Osteocyte (in vitro differentiated cells): ENCODE measurements at regions not wholly inside any gene's neighbourhood (a gene's known extent, or its start where the extent isn't known, plus 50 kb on each side); places are given as distances from the start of the nearest gene placed in this dataset.

Source experiments
- DNase-seq: peaks from one replicate; pipeline ENCODE4 v3.0.0; 2021; ENCODE audit warnings: mixed read lengths; ENCODE audit not compliant: unreplicated experiment; ENCODE audit errors: extremely low spot score
- H3K27ac Mint-ChIP-seq: one replicate; pipeline ENCODE4 v1.8.0; 2021; ENCODE audit warnings: mild to moderate bottlenecking, mixed read lengths; ENCODE audit not compliant: unreplicated experiment
- H3K27me3 Mint-ChIP-seq: one replicate; pipeline ENCODE4 v1.8.0; 2021; ENCODE audit warnings: mixed read lengths; ENCODE audit not compliant: unreplicated experiment
- H3K36me3 Mint-ChIP-seq: one replicate; pipeline ENCODE4 v1.8.0; 2021; ENCODE audit warnings: mixed read lengths; ENCODE audit not compliant: unreplicated experiment
- H3K4me1 Mint-ChIP-seq: one replicate; pipeline ENCODE4 v1.8.0; 2021; ENCODE audit warnings: mixed read lengths; ENCODE audit not compliant: unreplicated experiment
- H3K4me3 Mint-ChIP-seq: one replicate; pipeline ENCODE4 v1.8.0; 2021; ENCODE audit warnings: mild to moderate bottlenecking, moderate library complexity, mixed read lengths; ENCODE audit not compliant: unreplicated experiment
- H3K9me3 Mint-ChIP-seq: one replicate; pipeline ENCODE4 v1.8.0; 2021; ENCODE audit warnings: mixed read lengths; ENCODE audit not compliant: unreplicated experiment
- CTCF ChIP-seq: fragments of 200-600 bp; sonication (generic); IDR thresholded peaks from 2 replicates; pipeline ENCODE4 v1.5.0; 2021; ENCODE audit warnings: antibody characterized with exemption, mild to moderate bottlenecking, moderate library complexity

DNA sequence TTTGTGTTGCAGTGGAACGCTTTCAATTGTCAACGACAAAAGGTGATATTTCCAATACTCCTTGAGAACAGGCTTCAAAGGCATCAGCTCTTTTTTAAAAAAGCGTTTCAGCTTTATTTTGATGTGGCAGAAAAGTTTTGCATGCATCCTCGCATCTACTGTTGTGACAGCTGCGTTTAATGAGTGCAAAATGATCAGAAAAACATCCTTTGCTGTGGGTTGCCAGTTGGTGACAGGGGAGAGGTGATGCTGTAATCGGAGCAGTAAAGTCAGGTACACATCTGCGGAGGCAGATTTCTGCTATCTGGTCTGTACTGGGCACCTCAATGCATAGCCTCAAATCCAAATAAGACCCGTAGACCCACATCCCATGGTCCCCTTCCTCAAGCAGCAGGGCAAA lies 91.9 kb upstream of the POU3F3 start:
- no peak overlapping the region for H3K27ac Mint-ChIP-seq
- H3K36me3 Mint-ChIP-seq: no peaks in the 10 kb centered on the region
- H3K27me3 Mint-ChIP-seq: no peaks in the 10 kb centered on the region
- no peak for DNase-seq
- H3K9me3 Mint-ChIP-seq: no peaks in the 10 kb centered on the region
- H3K4me1 Mint-ChIP-seq: peaks cover 45% of the 10 kb centered on the region
- no peak for TF ChIP-seq CTCF
- H3K4me3 Mint-ChIP-seq: no peak overlapping the region

DNA sequence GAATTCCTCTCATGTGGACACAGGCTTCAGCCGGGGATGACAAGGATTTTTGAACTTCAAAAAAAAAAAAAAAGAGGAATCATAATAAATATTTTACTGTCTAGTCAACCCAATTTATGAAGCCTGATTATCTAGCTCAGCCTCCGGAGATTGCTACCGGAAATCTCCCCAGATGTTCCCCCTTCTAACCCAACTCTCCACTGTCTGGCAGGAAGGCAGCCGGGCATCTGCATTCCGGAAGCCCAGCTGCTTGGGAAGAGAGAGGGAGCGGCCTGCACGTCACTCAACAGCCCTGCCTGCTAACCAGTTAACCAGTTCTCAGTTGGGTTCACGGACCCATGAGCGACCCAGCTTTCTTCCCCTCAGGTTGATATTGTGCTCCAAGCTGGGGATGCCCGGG lies 87.2 kb upstream of the POU3F3 start:
- Mint-ChIP-seq H3K27ac (peak overlapping the region; percentile 91), H3K4me1 (peaks cover 45% of the 10 kb centered on the region), H3K27me3 (no peaks in the 10 kb centered on the region), H3K9me3 (no peaks in the 10 kb centered on the region), H3K36me3 (peaks cover 9% of the 10 kb centered on the region), H3K4me3 (no peak overlapping the region)
- TF ChIP-seq CTCF: no peak
- peak; percentile 83 for DNase-seq

- peak overlapping the region; percentile 91 for H3K27ac Mint-ChIP-seq
- no peaks in the 10 kb centered on the region for H3K27me3 Mint-ChIP-seq
- H3K4me3 Mint-ChIP-seq: no peak overlapping the region
- TF ChIP-seq CTCF: no peak
- peaks cover 50% of the 10 kb centered on the region for H3K4me1 Mint-ChIP-seq
- no peak for DNase-seq
- H3K9me3 Mint-ChIP-seq: no peaks in the 10 kb centered on the region
- H3K36me3 Mint-ChIP-seq: peaks cover 9% of the 10 kb centered on the region
These were observed 85.2 kb upstream of the POU3F3 start for GRCh38 chr2:104768694-104769093.

GRCh38 chr2:104769096-104769495 lies 84.8 kb upstream of the POU3F3 start:
- Mint-ChIP-seq H3K4me1 (peaks cover 54% of the 10 kb centered on the region), H3K27ac (peak overlapping the region; percentile 91), H3K27me3 (no peaks in the 10 kb centered on the region), H3K4me3 (no peak overlapping the region), H3K36me3 (peaks cover 9% of the 10 kb centered on the region), H3K9me3 (no peaks in the 10 kb centered on the region)
- TF ChIP-seq CTCF: no peak
- DNase-seq: no peak

DNA sequence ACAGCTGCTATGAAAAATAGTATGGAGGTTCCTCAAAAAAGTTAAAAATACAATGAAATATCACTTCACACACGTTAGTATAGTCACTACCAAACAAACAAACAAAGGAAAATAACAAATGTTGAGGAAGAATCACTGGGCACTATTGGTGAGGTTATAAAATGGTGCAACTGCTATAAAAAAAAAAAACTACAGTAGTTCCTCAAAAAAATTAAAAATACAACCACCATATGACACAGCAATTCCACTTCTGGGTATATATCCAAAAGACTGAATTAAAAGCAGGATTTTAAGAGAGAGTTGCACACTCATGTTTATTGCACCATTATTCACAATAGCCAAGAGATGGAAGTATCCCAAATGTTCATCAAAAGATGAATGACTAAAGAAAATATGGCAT lies 80.9 kb upstream of the POU3F3 start:
- Mint-ChIP-seq H3K27me3 (no peaks in the 10 kb centered on the region), H3K27ac (peak overlapping the region; percentile 32), H3K4me3 (no peak overlapping the region), H3K9me3 (no peaks in the 10 kb centered on the region), H3K4me1 (peaks cover 40% of the 10 kb centered on the region), H3K36me3 (peaks cover 9% of the 10 kb centered on the region)
- DNase-seq: no peak
- no peak for TF ChIP-seq CTCF
